Uterus (tissue), 3 donors: ENCODE measurements at regions not wholly inside any gene's neighbourhood (a gene's known extent, or its start where the extent isn't known, plus 50 kb on each side); places are given as distances from the start of the nearest gene placed in this dataset.

Experiments
- DNase-seq, 2 donors: peaks; one replicate each; pipeline ENCODE4 v3.0.0-alpha.2; 2019 to 2020
- H3K27ac ChIP-seq, 2 donors: fragments of 200-600 bp; sonication (generic); 1 replicate in 1 of 2; 2 replicates in 1 of 2; pipeline ENCODE4 v1.5.1; 2016 to 2018
- H3K27me3 ChIP-seq, 2 donors: fragments of 200-600 bp; sonication (generic); one replicate each; pipeline ENCODE4 v1.5.1; 2018 to 2019; ENCODE audit warnings: control low read depth in 1 of 2
- H3K36me3 ChIP-seq, 2 donors: fragments of 200-600 bp; sonication (generic); one replicate each; pipeline ENCODE4 v1.5.1; 2019; ENCODE audit warnings: control low read depth in 1 of 2
- H3K4me1 ChIP-seq, 2 donors: fragments of 200-600 bp; sonication (generic); one replicate each; pipeline ENCODE4 v1.5.1; 2018 to 2019; ENCODE audit warnings: control low read depth in 1 of 2
- H3K4me3 ChIP-seq, 2 donors: fragments of 200-600 bp; sonication (generic); 1 replicate in 1 of 2; 2 replicates in 1 of 2; pipeline ENCODE4 v1.5.1; 2018 to 2019; ENCODE audit warnings: mild to moderate bottlenecking in 1 of 2
- H3K9me3 ChIP-seq, 2 donors: fragments of 200-600 bp; sonication (generic); one replicate each; pipeline ENCODE4 v1.5.1; 2019; ENCODE audit warnings: control low read depth in 1 of 2
- CTCF ChIP-seq, 4 experiments: fragments of 200-600 bp in 2 of 4; fragments of 450-650 bp in 2 of 4; sonication (generic) in 2 of 4; IDR thresholded peaks; one replicate each; pipeline ENCODE4 v1.5.1; 2016 to 2019; ENCODE audit warnings: antibody characterized with exemption in 4 of 4, mild to moderate bottlenecking in 2 of 4, moderate library complexity in 1 of 4
- POLR2A ChIP-seq, 2 donors: fragments of 450-650 bp; IDR thresholded peaks; one replicate each; pipeline ENCODE4 v1.6.1; 2016; ENCODE audit warnings: antibody characterized with exemption in 2 of 2, mild to moderate bottlenecking in 1 of 2, moderate library complexity in 1 of 2
- intact Hi-C: fragments of 100-400 bp; cut with DNase I; formaldehyde crosslinking; loops from one replicate; pipeline ENCODE4 v1.15.1; 2023; ENCODE audit warnings: low total_unique reads
- donor health status: DM: yes; HTN: yes; CAD: no.

- no peak for DNase-seq
- Histone ChIP-seq H3K27ac (no peak overlapping the region), H3K4me1 (no peaks in the 10 kb centered on the region), H3K9me3 (no peaks in the 10 kb centered on the region), H3K36me3 (no peaks in the 10 kb centered on the region), H3K27me3 (no peaks in the 10 kb centered on the region), H3K4me3 (no peak overlapping the region)
- intact Hi-C loops: no loop called here
- TF ChIP-seq POLR2A (IDR thresholded peaks at IDR 0.05): no peak
Observed at GRCh38 chr6:48429610-48430009, 318.6 kb upstream of the PTCHD4 start.

- no peaks in the 10 kb centered on the region for H3K27me3 ChIP-seq
- no peaks in the 10 kb centered on the region for H3K4me1 ChIP-seq
- H3K9me3 ChIP-seq: no peaks in the 10 kb centered on the region
- H3K36me3 ChIP-seq: no peaks in the 10 kb centered on the region
- no peak for DNase-seq
- intact Hi-C loops: no loop called here
- H3K27ac ChIP-seq: no peak overlapping the region
- TF ChIP-seq CTCF (IDR thresholded peaks at IDR 0.05) (no peak), POLR2A (IDR thresholded peaks at IDR 0.05) (no peak)
- no peak overlapping the region for H3K4me3 ChIP-seq
Observed at GRCh38 chr6:48429021-48429420, 318.0 kb upstream of the PTCHD4 start.

- TF ChIP-seq CTCF (IDR thresholded peaks at IDR 0.05) (no peak), POLR2A (IDR thresholded peaks at IDR 0.05) (no peak)
- intact Hi-C loops: no loop called here
- Histone ChIP-seq H3K4me1 (no peaks in the 10 kb centered on the region), H3K4me3 (no peak overlapping the region), H3K27ac (no peak overlapping the region), H3K27me3 (no peaks in the 10 kb centered on the region), H3K36me3 (no peaks in the 10 kb centered on the region), H3K9me3 (no peaks in the 10 kb centered on the region)
- no peak for DNase-seq
Observed at GRCh38 chr6:48426636-48427035, 315.6 kb upstream of the PTCHD4 start.

GRCh38 chr6:48423640-48424365, 312.8 kb upstream of the PTCHD4 start:
- intact Hi-C loops: no loop called here
- H3K27ac ChIP-seq: no peak overlapping the region
- no peak for DNase-seq
- no peaks in the 10 kb centered on the region for H3K4me1 ChIP-seq
- no peaks in the 10 kb centered on the region for H3K27me3 ChIP-seq
- H3K36me3 ChIP-seq: no peaks in the 10 kb centered on the region
- no peak overlapping the region for H3K4me3 ChIP-seq
- TF ChIP-seq POLR2A (IDR thresholded peaks at IDR 0.05) (no peak), CTCF (IDR thresholded peaks at IDR 0.05) (no peak)
- no peaks in the 10 kb centered on the region for H3K9me3 ChIP-seq

DNA sequence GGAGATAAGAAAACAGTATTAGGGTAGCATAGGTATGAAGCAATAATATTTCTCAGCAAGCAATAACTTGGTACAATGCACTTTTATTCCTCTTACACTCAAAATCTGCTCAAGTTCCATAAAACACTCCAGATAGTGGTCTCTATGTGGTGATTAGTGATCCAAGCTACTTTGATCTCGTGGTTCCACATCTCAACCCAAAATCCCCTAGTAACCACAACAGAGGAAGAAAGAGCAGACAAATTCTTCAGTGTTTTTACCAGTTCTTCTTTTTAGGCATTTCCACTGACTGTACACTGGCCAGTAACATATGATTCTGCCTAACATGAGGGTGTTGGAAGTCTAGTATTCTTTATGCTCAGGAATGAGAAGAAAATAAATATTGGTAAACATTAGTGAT, 309.0 kb upstream of the PTCHD4 start:
- DNase-seq: no peak
- Histone ChIP-seq H3K4me1 (no peaks in the 10 kb centered on the region), H3K36me3 (no peaks in the 10 kb centered on the region), H3K27ac (no peak overlapping the region), H3K27me3 (no peaks in the 10 kb centered on the region), H3K4me3 (no peak overlapping the region), H3K9me3 (no peaks in the 10 kb centered on the region)
- intact Hi-C loops: no loop called here
- TF ChIP-seq POLR2A (IDR thresholded peaks at IDR 0.05) (no peak), CTCF (IDR thresholded peaks at IDR 0.05) (no peak)

DNA sequence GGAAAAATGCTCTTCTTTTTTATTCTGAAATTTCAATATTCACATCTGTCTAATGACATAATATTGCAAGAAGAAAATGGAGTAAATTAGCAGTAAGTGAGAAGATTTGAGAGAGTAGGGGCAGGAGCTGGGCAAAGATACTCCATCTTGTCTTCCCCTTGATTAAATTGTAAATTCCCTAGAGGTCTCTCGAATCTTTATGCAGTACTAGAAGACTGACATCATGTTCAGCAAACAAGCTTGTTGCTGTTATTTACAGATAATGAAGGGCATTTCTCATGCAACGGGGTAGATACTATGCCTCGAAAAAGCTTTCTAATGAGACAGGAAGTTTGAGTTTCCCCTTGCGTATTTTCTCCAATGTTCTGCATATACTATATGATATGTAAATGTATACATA, 306.9 kb upstream of the PTCHD4 start:
- TF ChIP-seq POLR2A (IDR thresholded peaks at IDR 0.05): no peak
- TF ChIP-seq CTCF (IDR thresholded peaks at IDR 0.05): no peak

More for the DNA sequence above, 306.9 kb upstream of the PTCHD4 start:
- Histone ChIP-seq H3K27ac (no peak overlapping the region), H3K36me3 (no peaks in the 10 kb centered on the region), H3K9me3 (no peaks in the 10 kb centered on the region), H3K4me3 (no peak overlapping the region), H3K4me1 (no peaks in the 10 kb centered on the region), H3K27me3 (no peaks in the 10 kb centered on the region)
- no peak for DNase-seq
- intact Hi-C loops: no loop called here
